ENCODE measurements at regions not wholly inside any gene's neighbourhood (a gene's known extent, or its start where the extent isn't known, plus 50 kb on each side); places are given as distances from the start of the nearest gene placed in this dataset.

DNA sequence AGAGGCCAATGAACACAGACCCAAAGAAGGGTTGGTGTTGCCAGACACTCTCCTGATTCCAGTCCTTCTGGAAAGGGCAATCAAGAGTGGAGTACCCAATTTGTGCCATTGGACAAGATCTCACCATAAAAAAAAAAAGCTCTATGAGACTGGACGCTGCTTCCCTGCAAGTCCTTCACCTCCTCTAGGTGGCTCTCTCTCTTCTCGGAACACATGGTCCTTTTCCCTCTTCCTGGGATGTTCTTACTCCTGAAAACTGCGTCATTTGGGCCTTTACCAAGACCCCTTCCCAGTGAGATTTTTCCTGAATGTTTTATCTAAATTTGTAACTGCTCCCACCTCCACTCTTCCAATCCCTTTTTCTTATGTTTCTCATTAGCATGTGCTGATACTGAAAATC, 280.8 kb downstream of the FOXA2 start:
- TF ChIP-seq, protein P1, sequence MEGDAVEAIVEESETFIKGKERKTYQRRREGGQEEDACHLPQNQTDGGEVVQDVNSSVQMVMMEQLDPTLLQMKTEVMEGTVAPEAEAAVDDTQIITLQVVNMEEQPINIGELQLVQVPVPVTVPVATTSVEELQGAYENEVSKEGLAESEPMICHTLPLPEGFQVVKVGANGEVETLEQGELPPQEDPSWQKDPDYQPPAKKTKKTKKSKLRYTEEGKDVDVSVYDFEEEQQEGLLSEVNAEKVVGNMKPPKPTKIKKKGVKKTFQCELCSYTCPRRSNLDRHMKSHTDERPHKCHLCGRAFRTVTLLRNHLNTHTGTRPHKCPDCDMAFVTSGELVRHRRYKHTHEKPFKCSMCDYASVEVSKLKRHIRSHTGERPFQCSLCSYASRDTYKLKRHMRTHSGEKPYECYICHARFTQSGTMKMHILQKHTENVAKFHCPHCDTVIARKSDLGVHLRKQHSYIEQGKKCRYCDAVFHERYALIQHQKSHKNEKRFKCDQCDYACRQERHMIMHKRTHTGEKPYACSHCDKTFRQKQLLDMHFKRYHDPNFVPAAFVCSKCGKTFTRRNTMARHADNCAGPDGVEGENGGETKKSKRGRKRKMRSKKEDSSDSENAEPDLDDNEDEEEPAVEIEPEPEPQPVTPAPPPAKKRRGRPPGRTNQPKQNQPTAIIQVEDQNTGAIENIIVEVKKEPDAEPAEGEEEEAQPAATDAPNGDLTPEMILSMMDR (IDR thresholded peaks at IDR 0.05), result no peak
- TF ChIP-seq EP300 (IDR thresholded peaks at IDR 0.05) (no peak), POLR2AphosphoS5 (IDR thresholded peaks at IDR 0.05) (no peak), POLR2A (IDR thresholded peaks at IDR 0.05) (no peak)

Measured in stomach (tissue), 4 donors.